Endothelial cell of umbilical vein (primary cell): ENCODE measurements at regions not wholly inside any gene's neighbourhood (a gene's known extent, or its start where the extent isn't known, plus 50 kb on each side); places are given as distances from the start of the nearest gene placed in this dataset.

ENCODE experiments used
- BruUV-seq: library from RNA; stranded (reverse); fragments of 400-500 nt; replicated peaks from 2 replicates; lab custom pipeline; 2021; lab: Mats Ljungman, UMichigan
- CTCF ChIA-PET: fragments of 300-600, 350-600 bp; sonication (Branson Sonifier 250); formaldehyde crosslinking; loops from one replicate; lab custom pipeline; 2021; ENCODE audit warnings: antibody characterized with exemption, inconsistent platforms; lab: Charles Lee
- POLR2A ChIA-PET: fragments of 300-600, 350-600 bp; sonication (Branson Sonifier 250); formaldehyde crosslinking; loops from one replicate; lab custom pipeline; 2021; ENCODE audit warnings: antibody characterized with exemption, inconsistent platforms; lab: Charles Lee
- DNase-seq: peaks from one replicate; pipeline ENCODE4 v3.0.0-alpha.2; 2011; ENCODE audit warnings: low read depth, low spot score
- FAIRE-seq: peaks from 2 replicates; lab custom pipeline; 2011; peaks lifted over from hg19 to GRCh38; lab: Jason Lieb, UNC
- H2AFZ ChIP-seq: 2 replicates; pipeline ENCODE4 v1.6.0; 2012; ENCODE audit warnings: low read depth, low read length, control low read depth, inconsistent platforms
- H3K27ac ChIP-seq: 2 replicates; pipeline ENCODE4 v1.5.1; 2011; ENCODE audit warnings: low read depth, mild to moderate bottlenecking, control low read depth, low read length, moderate library complexity; ENCODE audit not compliant: insufficient read depth
- H3K27me3 ChIP-seq, 2 experiments: 2 replicates each; pipeline versions ENCODE4 v1.6.0 to v1.6.1; 2011; ENCODE audit warnings: low read length in 2 of 2, mixed read lengths in 1 of 2; ENCODE audit not compliant: control insufficient read depth in 2 of 2, insufficient read depth in 2 of 2
- H3K36me3 ChIP-seq, 2 experiments: 2 replicates in 1 of 2; 3 replicates in 1 of 2; pipeline ENCODE4 v1.5.1; 2011; ENCODE audit warnings: low read length in 2 of 2, mild to moderate bottlenecking in 1 of 2, moderate library complexity in 1 of 2; ENCODE audit not compliant: control insufficient read depth in 2 of 2, insufficient read depth in 2 of 2; ENCODE audit errors: extremely low read depth in 1 of 2
- H3K4me1 ChIP-seq: 3 replicates; pipeline ENCODE4 v1.5.1; 2011; ENCODE audit warnings: mild to moderate bottlenecking, low read length; ENCODE audit not compliant: control insufficient read depth, insufficient read depth; ENCODE audit errors: extremely low read depth
- H3K4me2 ChIP-seq: 2 replicates; pipeline ENCODE4 v1.6.1; 2011; ENCODE audit warnings: low read length, control low read depth, mixed read lengths; ENCODE audit not compliant: insufficient read depth
- H3K4me3 ChIP-seq, 3 experiments: fragments of 200-600 bp in 1 of 3; sonication (generic), shearing (Covaris generic) in 1 of 3; replicated peaks in 1 of 3; 2 replicates each; pipeline ENCODE4 v1.5.1; 2011 to 2016; ENCODE audit warnings: control low read depth in 3 of 3, low read length in 3 of 3, mild to moderate bottlenecking in 2 of 3, inconsistent platforms in 1 of 3, low read depth in 1 of 3, moderate library complexity in 1 of 3; ENCODE audit not compliant: insufficient read depth in 1 of 3
- H3K79me2 ChIP-seq: 2 replicates; pipeline ENCODE4 v1.6.0; 2012; ENCODE audit warnings: low read length, inconsistent platforms; ENCODE audit not compliant: control insufficient read depth, insufficient read depth
- H3K9ac ChIP-seq: replicated peaks from 2 replicates; pipeline ENCODE3; 2011; ENCODE audit warnings: low read length, control low read depth; ENCODE audit not compliant: insufficient read depth; ENCODE audit errors: extremely low read depth
- H3K9me1 ChIP-seq: replicated peaks from 3 replicates; pipeline ENCODE4 v1.6.0; 2011; ENCODE audit warnings: mild to moderate bottlenecking, low read length; ENCODE audit not compliant: control insufficient read depth, insufficient read depth; ENCODE audit errors: extremely low read depth
- H3K9me3 ChIP-seq: replicated peaks from 2 replicates; pipeline ENCODE4 v1.5.1; 2012; ENCODE audit warnings: low read length, inconsistent platforms; ENCODE audit not compliant: control insufficient read depth, insufficient read depth
- H4K20me1 ChIP-seq: replicated peaks from 2 replicates; pipeline ENCODE3; 2011; ENCODE audit warnings: mild to moderate bottlenecking, low read length; ENCODE audit not compliant: control insufficient read depth, insufficient read depth; ENCODE audit errors: extremely low read depth
- EZH2 ChIP-seq: IDR thresholded peaks from 2 replicates; pipeline ENCODE4 v1.6.1; 2012; ENCODE audit warnings: borderline replicate concordance, low read depth, mild to moderate bottlenecking, moderate library complexity, low read length, inconsistent platforms; ENCODE audit not compliant: severe bottlenecking
- FOS ChIP-seq: IDR thresholded peaks from 2 replicates; pipeline ENCODE4 v1.6.1; 2011; ENCODE audit warnings: mild to moderate bottlenecking, low read length, moderate library complexity, borderline replicate concordance; ENCODE audit not compliant: insufficient read depth
- GATA2 ChIP-seq: IDR thresholded peaks from 2 replicates; pipeline ENCODE4 v1.7.0; 2011; ENCODE audit warnings: low read depth, mild to moderate bottlenecking, moderate library complexity, mixed read lengths, low read length; ENCODE audit not compliant: insufficient read length, insufficient read depth
- JUN ChIP-seq: IDR thresholded peaks from 2 replicates; pipeline ENCODE4 v1.6.1; 2011; ENCODE audit warnings: borderline replicate concordance, low read depth; ENCODE audit not compliant: insufficient read length, insufficient read depth
- MYC ChIP-seq: IDR thresholded peaks from one replicate; pipeline ENCODE4 v1.6.1; 2011; ENCODE audit warnings: mild to moderate bottlenecking, low read depth, low read length
- POLR2A ChIP-seq: IDR thresholded peaks from 2 replicates; pipeline ENCODE4 v1.6.1; 2012; ENCODE audit warnings: low read depth, mild to moderate bottlenecking, control low read depth, low read length
- POLR2AphosphoS5 ChIP-seq: IDR thresholded peaks from 2 replicates; pipeline ENCODE4 v1.6.1; 2012; ENCODE audit warnings: low read depth, mild to moderate bottlenecking, control low read depth, low read length, moderate library complexity; ENCODE audit not compliant: insufficient read depth
- dilution Hi-C: fragments of 300-500 bp; cut with MboI; formaldehyde crosslinking; loops from one replicate; pipeline ENCODE4 v1.15.0; 2019; ENCODE audit warnings: low sequenced_read_pairs; ENCODE audit not compliant: extremely low pct_ligation_motif_present
- intact Hi-C: fragments of 100-400 bp; cut with micrococcal nuclease; formaldehyde crosslinking; loops from one replicate; pipeline ENCODE4 v1.10.0; 2022
- TF ChIP-seq, protein P1 (sequence below), 2 donors: IDR thresholded peaks; 1 replicate in 1 of 2; 2 replicates in 1 of 2; pipeline ENCODE4 v1.5.1; 2011; ENCODE audit warnings: low read length in 2 of 2, mild to moderate bottlenecking in 2 of 2, moderate library complexity in 2 of 2, control low read depth in 1 of 2, inconsistent platforms in 1 of 2, low read depth in 1 of 2; ENCODE audit not compliant: insufficient read depth in 1 of 2; ENCODE audit errors: extremely low read depth in 1 of 2
- TF ChIP-seq, protein P2 (sequence below): IDR thresholded peaks from 2 replicates; pipeline ENCODE4 v1.6.1; 2011; ENCODE audit not compliant: insufficient read depth, insufficient read length

DNA sequence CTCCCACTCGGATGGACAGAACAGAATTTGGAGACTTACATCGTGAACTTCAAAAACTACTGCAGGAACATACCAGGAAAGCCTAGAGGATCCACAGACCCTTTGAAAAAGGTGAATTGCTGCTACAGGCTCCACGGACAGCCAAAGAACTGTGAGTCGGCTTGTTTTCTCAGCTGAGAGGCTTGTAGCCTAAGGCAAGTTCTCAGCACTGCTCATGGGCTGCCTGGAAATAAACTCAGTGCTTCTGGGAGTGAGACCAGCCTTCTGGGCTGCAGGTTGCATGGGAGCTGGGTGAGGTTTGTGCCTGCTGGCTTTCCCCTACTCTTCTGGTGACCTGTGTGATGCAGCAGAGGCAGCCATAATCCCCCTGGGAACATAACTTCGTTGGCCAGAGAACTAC lies 1397.6 kb downstream of the FAM133A start:
- H3K9me1 ChIP-seq, result no peaks in the 10 kb centered on the region
- no peak for FAIRE-seq
- no peaks in the 10 kb centered on the region for H3K27me3 ChIP-seq
- H3K79me2 ChIP-seq, result no peaks in the 10 kb centered on the region
- H3K36me3 ChIP-seq, result no peaks in the 10 kb centered on the region
- TF ChIP-seq EZH2 (no peak), POLR2AphosphoS5 (no peak), JUN (no peak), MYC (no peak), POLR2A (no peak), GATA2 (no peak), FOS (no peak)
- TF ChIP-seq, protein P1, sequence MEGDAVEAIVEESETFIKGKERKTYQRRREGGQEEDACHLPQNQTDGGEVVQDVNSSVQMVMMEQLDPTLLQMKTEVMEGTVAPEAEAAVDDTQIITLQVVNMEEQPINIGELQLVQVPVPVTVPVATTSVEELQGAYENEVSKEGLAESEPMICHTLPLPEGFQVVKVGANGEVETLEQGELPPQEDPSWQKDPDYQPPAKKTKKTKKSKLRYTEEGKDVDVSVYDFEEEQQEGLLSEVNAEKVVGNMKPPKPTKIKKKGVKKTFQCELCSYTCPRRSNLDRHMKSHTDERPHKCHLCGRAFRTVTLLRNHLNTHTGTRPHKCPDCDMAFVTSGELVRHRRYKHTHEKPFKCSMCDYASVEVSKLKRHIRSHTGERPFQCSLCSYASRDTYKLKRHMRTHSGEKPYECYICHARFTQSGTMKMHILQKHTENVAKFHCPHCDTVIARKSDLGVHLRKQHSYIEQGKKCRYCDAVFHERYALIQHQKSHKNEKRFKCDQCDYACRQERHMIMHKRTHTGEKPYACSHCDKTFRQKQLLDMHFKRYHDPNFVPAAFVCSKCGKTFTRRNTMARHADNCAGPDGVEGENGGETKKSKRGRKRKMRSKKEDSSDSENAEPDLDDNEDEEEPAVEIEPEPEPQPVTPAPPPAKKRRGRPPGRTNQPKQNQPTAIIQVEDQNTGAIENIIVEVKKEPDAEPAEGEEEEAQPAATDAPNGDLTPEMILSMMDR (IDR thresholded peaks at IDR 0.05; ENCODE audit: extremely low read depth in 1 of 2, insufficient read depth in 1 of 2, low read depth in 1 of 2, low read length in 2 of 2), result no peak
- TF ChIP-seq, protein P2, sequence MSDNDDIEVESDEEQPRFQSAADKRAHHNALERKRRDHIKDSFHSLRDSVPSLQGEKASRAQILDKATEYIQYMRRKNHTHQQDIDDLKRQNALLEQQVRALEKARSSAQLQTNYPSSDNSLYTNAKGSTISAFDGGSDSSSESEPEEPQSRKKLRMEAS, result no peak
- no peak overlapping the region for H3K27ac ChIP-seq
- dilution Hi-C loops (no loop called here), intact Hi-C loops (no loop called here)
- DNase-seq, result no peak
- no peak overlapping the region for H3K9ac ChIP-seq
- no peaks in the 10 kb centered on the region for H3K4me1 ChIP-seq
- ChIA-PET POLR2A (no interaction called here), CTCF (no interaction called here)
- no peak overlapping the region for H3K4me3 ChIP-seq
- H4K20me1 ChIP-seq, result no peaks in the 10 kb centered on the region
- no peak overlapping the region for H2AFZ ChIP-seq
- BruUV-seq, result no TSS peak
- no peaks in the 10 kb centered on the region for H3K9me3 ChIP-seq
- no peak overlapping the region for H3K4me2 ChIP-seq
